ENCODE measurements at regions not wholly inside any gene's neighbourhood (a gene's known extent, or its start where the extent isn't known, plus 50 kb on each side); places are given as distances from the start of the nearest gene placed in this dataset.

- no peak for TF ChIP-seq ZSCAN18 (CRISPR knock-in tag; IDR thresholded peaks at IDR 0.05)
Measured at GRCh38 chr12:127078577-127079350, 1188.2 kb upstream of the TMEM132C start (continued).

GRCh38 chr12:127079636-127080035 lies 1187.3 kb upstream of the TMEM132C start:
- POLR2A ChIA-PET = no interaction called here
- peaks cover 72% of the 10 kb centered on the region for H3K9me3 Mint-ChIP-seq
- H3K4me1 Mint-ChIP-seq = 0 out of 2 replicates have a peak, but pooled peaks cover 2% of the 10 kb centered on the region
- H3K36me3 Mint-ChIP-seq = peaks cover 65% of the 10 kb centered on the region
- no peak for TF ChIP-seq IRF1 (CRISPR knock-in tag; IDR thresholded peaks at IDR 0.05)
- no peak for TF ChIP-seq PRRX2 (CRISPR knock-in tag; IDR thresholded peaks at IDR 0.05)
- TF ChIP-seq JAZF1 (CRISPR knock-in tag; IDR thresholded peaks at IDR 0.05) = no peak
- no peak for TF ChIP-seq MAX (CRISPR knock-in tag; IDR thresholded peaks at IDR 0.05)
- no peak for TF ChIP-seq PREB (CRISPR knock-in tag; IDR thresholded peaks at IDR 0.05; ENCODE audit: borderline replicate concordance)
- no peak for DNase-seq (ENCODE audit: low spot score)
- H3K27me3 Mint-ChIP-seq (ENCODE audit: low read depth) = peaks cover 8% of the 10 kb centered on the region
- ATAC-seq = no peak
- CTCF ChIA-PET = no interaction called here
- H3K4me3 Mint-ChIP-seq = no peak overlapping the region
- no peak overlapping the region for H3K27ac Mint-ChIP-seq

GRCh38 chr12:127081058-127081457 lies 1185.9 kb upstream of the TMEM132C start:
- H3K4me1 Mint-ChIP-seq = no peaks in the 10 kb centered on the region
- ATAC-seq = no peak
- DNase-seq (ENCODE audit: low spot score) = no peak
- ChIA-PET CTCF (no interaction called here), POLR2A (no interaction called here)
- peaks cover 8% of the 10 kb centered on the region for H3K27me3 Mint-ChIP-seq (ENCODE audit: low read depth)
- no peak overlapping the region for H3K4me3 Mint-ChIP-seq
- peaks cover 66% of the 10 kb centered on the region for H3K36me3 Mint-ChIP-seq
- H3K27ac Mint-ChIP-seq = no peak overlapping the region
- TF ChIP-seq PRRX2 (CRISPR knock-in tag; IDR thresholded peaks at IDR 0.05) (no peak), MXD4 (CRISPR knock-in tag; IDR thresholded peaks at IDR 0.05; ENCODE audit: borderline replicate concordance) (no peak), MLX (CRISPR knock-in tag; IDR thresholded peaks at IDR 0.05) (no peak), ZNF317 (CRISPR knock-in tag; IDR thresholded peaks at IDR 0.05; ENCODE audit: borderline replicate concordance, low read depth) (no peak), ZNF232 (CRISPR knock-in tag; IDR thresholded peaks at IDR 0.05) (no peak), ZNF121 (CRISPR knock-in tag; IDR thresholded peaks at IDR 0.05) (no peak), TEAD4 (CRISPR knock-in tag; IDR thresholded peaks at IDR 0.05) (no peak), ERG (CRISPR knock-in tag; IDR thresholded peaks at IDR 0.05) (no peak), IRF2 (CRISPR knock-in tag; IDR thresholded peaks at IDR 0.05; ENCODE audit: borderline replicate concordance, low read depth) (no peak), ZBTB21 (CRISPR knock-in tag; IDR thresholded peaks at IDR 0.05; ENCODE audit: borderline replicate concordance) (no peak), ZNF425 (CRISPR knock-in tag; conservative IDR thresholded peaks at IDR 0.05) (no peak), OVOL2 (CRISPR knock-in tag; IDR thresholded peaks at IDR 0.05; ENCODE audit: borderline replicate concordance) (no peak)
- H3K9me3 Mint-ChIP-seq = peaks cover 75% of the 10 kb centered on the region
